ENCODE measurements at regions not wholly inside any gene's neighbourhood (a gene's known extent, or its start where the extent isn't known, plus 50 kb on each side); places are given as distances from the start of the nearest gene placed in this dataset.

DNA sequence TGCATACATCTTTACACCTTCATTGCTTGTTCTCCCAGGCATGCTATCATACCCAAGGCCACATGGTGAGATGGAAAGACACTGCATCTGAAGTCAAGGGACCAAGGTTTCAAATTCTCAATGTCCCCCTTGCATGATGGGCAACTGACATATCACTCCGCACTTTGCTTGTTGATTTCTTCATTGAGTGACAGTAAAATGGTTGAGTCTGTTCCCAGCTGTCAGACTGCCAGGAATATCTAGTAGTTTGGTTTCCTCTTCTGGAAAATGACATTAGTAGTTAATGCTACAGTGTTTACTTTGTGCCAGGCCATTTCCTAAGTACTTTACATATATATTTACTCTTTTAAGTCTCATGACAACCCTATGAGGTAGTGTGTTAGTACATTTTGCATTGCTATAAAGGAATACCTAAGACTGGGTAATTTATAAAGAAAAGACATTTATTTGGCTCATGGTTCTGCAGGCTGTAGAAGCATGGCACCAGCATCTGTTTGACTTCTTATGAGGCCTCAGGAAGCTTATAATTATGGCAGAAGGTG lies 114.4 kb downstream of the PCSK1 start:
- H3K9me3 ChIP-seq, result no peaks in the 10 kb centered on the region
- intact Hi-C loops (cut with DNase I; ENCODE audit: low total_unique reads), result no loop called here
- no peak for DNase-seq
- H3K36me3 ChIP-seq, result no peaks in the 10 kb centered on the region
- H3K4me1 ChIP-seq, result no peaks in the 10 kb centered on the region
- H3K27me3 ChIP-seq, result no peaks in the 10 kb centered on the region
- no peak overlapping the region for H3K27ac ChIP-seq
- no peak overlapping the region for H3K4me3 ChIP-seq
- WGBS, 5 donors, result 88 to 95% (median 94%) methylated on average over 1 of the region's 1 CpG
- TF ChIP-seq, protein P1, sequence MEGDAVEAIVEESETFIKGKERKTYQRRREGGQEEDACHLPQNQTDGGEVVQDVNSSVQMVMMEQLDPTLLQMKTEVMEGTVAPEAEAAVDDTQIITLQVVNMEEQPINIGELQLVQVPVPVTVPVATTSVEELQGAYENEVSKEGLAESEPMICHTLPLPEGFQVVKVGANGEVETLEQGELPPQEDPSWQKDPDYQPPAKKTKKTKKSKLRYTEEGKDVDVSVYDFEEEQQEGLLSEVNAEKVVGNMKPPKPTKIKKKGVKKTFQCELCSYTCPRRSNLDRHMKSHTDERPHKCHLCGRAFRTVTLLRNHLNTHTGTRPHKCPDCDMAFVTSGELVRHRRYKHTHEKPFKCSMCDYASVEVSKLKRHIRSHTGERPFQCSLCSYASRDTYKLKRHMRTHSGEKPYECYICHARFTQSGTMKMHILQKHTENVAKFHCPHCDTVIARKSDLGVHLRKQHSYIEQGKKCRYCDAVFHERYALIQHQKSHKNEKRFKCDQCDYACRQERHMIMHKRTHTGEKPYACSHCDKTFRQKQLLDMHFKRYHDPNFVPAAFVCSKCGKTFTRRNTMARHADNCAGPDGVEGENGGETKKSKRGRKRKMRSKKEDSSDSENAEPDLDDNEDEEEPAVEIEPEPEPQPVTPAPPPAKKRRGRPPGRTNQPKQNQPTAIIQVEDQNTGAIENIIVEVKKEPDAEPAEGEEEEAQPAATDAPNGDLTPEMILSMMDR (IDR thresholded peaks at IDR 0.05), result no peak
- no peak for TF ChIP-seq EP300 (IDR thresholded peaks at IDR 0.05)
- no peak for TF ChIP-seq POLR2AphosphoS5 (IDR thresholded peaks at IDR 0.05)
- no peak for TF ChIP-seq POLR2A (IDR thresholded peaks at IDR 0.05)

DNA sequence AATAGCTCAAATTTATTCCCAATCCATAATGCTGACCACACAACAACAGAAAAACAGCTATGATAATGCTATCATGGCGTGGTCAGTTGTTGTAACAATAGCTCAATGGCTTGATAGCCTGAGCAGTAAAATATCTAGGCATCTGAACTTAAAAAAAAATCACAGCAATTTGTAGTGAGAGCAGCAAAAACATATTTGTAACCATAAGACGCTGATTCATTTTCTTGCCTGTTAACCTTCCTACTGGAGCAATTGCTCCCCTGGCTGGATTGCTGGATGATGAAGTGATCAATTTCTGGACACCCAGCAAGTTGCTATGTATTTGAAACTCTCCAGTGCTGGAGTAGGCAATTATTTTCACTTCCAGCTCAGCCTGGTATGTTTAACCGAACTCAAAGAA lies 115.1 kb downstream of the PCSK1 start:
- no peaks in the 10 kb centered on the region for H3K36me3 ChIP-seq
- WGBS, 5 donors, result 83 to 93% (median 89%) methylated on average over 3 of the region's 3 CpGs
- no peak overlapping the region for H3K4me3 ChIP-seq
- H3K4me1 ChIP-seq, result no peaks in the 10 kb centered on the region
- no peak for DNase-seq
- TF ChIP-seq POLR2AphosphoS5 (IDR thresholded peaks at IDR 0.05), result no peak
- TF ChIP-seq, protein P1 (IDR thresholded peaks at IDR 0.05), result no peak
- no peaks in the 10 kb centered on the region for H3K27me3 ChIP-seq
- no peaks in the 10 kb centered on the region for H3K9me3 ChIP-seq
- intact Hi-C loops (cut with DNase I; ENCODE audit: low total_unique reads), result no loop called here
- H3K27ac ChIP-seq, result no peak overlapping the region

GRCh38 chr5:96316487-96316886 lies 116.6 kb downstream of the PCSK1 start:
- WGBS, 5 donors, result 68 to 85% (median 81%) methylated on average over 2 of the region's 2 CpGs
- Histone ChIP-seq H3K36me3 (no peaks in the 10 kb centered on the region), H3K4me1 (no peaks in the 10 kb centered on the region), H3K27ac (no peak overlapping the region), H3K9me3 (no peaks in the 10 kb centered on the region), H3K4me3 (no peak overlapping the region), H3K27me3 (no peaks in the 10 kb centered on the region)
- TF ChIP-seq, protein P1 (IDR thresholded peaks at IDR 0.05), result no peak
- no peak for TF ChIP-seq EP300 (IDR thresholded peaks at IDR 0.05)
- no peak for TF ChIP-seq POLR2AphosphoS5 (IDR thresholded peaks at IDR 0.05)
- TF ChIP-seq POLR2A (IDR thresholded peaks at IDR 0.05), result no peak
- no peak for DNase-seq
- intact Hi-C loops (cut with DNase I; ENCODE audit: low total_unique reads), result no loop called here

GRCh38 chr5:96316017-96316416 lies 117.0 kb downstream of the PCSK1 start:
- H3K27ac ChIP-seq, result no peak overlapping the region

More at GRCh38 chr5:96316017-96316416, 117.0 kb downstream of the PCSK1 start:
- Histone ChIP-seq H3K27me3 (no peaks in the 10 kb centered on the region), H3K36me3 (no peaks in the 10 kb centered on the region), H3K4me1 (no peaks in the 10 kb centered on the region), H3K4me3 (no peak overlapping the region), H3K9me3 (peaks cover 0 to under 1% (median 0%) of the 10 kb centered on the region in 4 donors)
- intact Hi-C loops (cut with DNase I; ENCODE audit: low total_unique reads), result no loop called here
- DNase-seq, result no peak
- TF ChIP-seq EP300 (IDR thresholded peaks at IDR 0.05), result no peak
- TF ChIP-seq POLR2A (IDR thresholded peaks at IDR 0.05), result no peak
- TF ChIP-seq, protein P1 (IDR thresholded peaks at IDR 0.05), result no peak
- TF ChIP-seq POLR2AphosphoS5 (IDR thresholded peaks at IDR 0.05), result no peak

Measured in stomach (tissue), 8 donors.